SK-N-SH (cell line): ENCODE measurements at regions not wholly inside any gene's neighbourhood (a gene's known extent, or its start where the extent isn't known, plus 50 kb on each side); places are given as distances from the start of the nearest gene placed in this dataset.
"Not testable (repeated sequence)": the region's sequence is repeated elsewhere in the genome, so short reads cannot be mapped to it uniquely, and the experiment has no call there.

Source experiments
- CTCF ChIA-PET: fragments of 300-600, 350-600 bp; formaldehyde crosslinking; extraction: SDS; loops from one replicate; lab custom pipeline; 2021; lab: Yijun Ruan, JAX
- POLR2A ChIA-PET: fragments of 350-600 bp; sonication (Branson Sonifier 250); formaldehyde crosslinking; extraction: SDS; loops from one replicate; lab custom pipeline; 2020; ENCODE audit warnings: antibody characterized with exemption, inconsistent platforms; lab: Yijun Ruan, JAX
- DNase-seq: peaks from one replicate; pipeline ENCODE4 v3.0.0; 2012
- H2AFZ ChIP-seq: fragments of 200-600 bp; sonication (generic); 2 replicates; pipeline ENCODE4 v1.8.1; 2016; ENCODE audit warnings: antibody characterized with exemption, mild to moderate bottlenecking, low read depth
- H3F3A ChIP-seq: fragments of 200-600 bp; sonication (generic); replicated peaks from 2 replicates; pipeline ENCODE3; 2016; ENCODE audit warnings: antibody characterized with exemption, mild to moderate bottlenecking; ENCODE audit not compliant: insufficient read depth
- H3K27ac ChIP-seq, 2 experiments: fragments of 200-500 bp in 1 of 2; fragments of 200-600 bp in 1 of 2; sonication (Bioruptor generic) in 1 of 2; sonication (generic), shearing (Covaris generic) in 1 of 2; 2 replicates each; pipeline versions ENCODE4 v1.5.1 to v1.6.1; 2014 to 2016; ENCODE audit warnings: low read depth in 2 of 2, inconsistent platforms in 1 of 2, low read length in 1 of 2, mild to moderate bottlenecking in 1 of 2, mixed read lengths in 1 of 2
- H3K27me3 ChIP-seq: fragments of 200-600 bp; sonication (generic), shearing (Covaris generic); 2 replicates; pipeline ENCODE4 v1.6.1; 2016; ENCODE audit warnings: mixed run types; ENCODE audit not compliant: insufficient read depth
- H3K36me3 ChIP-seq, 2 experiments: fragments of 200-500 bp in 1 of 2; fragments of 200-600 bp in 1 of 2; sonication (Bioruptor generic) in 1 of 2; sonication (generic) in 1 of 2; replicated peaks in 1 of 2; 2 replicates each; pipeline versions ENCODE3 to v1.5.1; 2014 to 2016; ENCODE audit warnings: low read length in 1 of 2, mild to moderate bottlenecking in 1 of 2; ENCODE audit not compliant: insufficient read depth in 2 of 2, control insufficient read depth in 1 of 2
- H3K4me1 ChIP-seq, 2 experiments: fragments of 200-500 bp in 1 of 2; fragments of 200-600 bp in 1 of 2; sonication (Bioruptor generic) in 1 of 2; sonication (generic), shearing (Covaris generic) in 1 of 2; 2 replicates each; pipeline versions ENCODE4 v1.5.1 to v1.6.1; 2014 to 2016; ENCODE audit warnings: low read depth in 1 of 2, low read length in 1 of 2, mixed run types in 1 of 2; ENCODE audit not compliant: insufficient read depth in 2 of 2, control insufficient read depth in 1 of 2
- H3K4me2 ChIP-seq: fragments of 200-600 bp; sonication (generic), shearing (Covaris generic); 2 replicates; pipeline ENCODE4 v1.6.1; 2017; ENCODE audit warnings: mixed run types
- H3K4me3 ChIP-seq, 2 experiments: fragments of 200-500 bp in 1 of 2; fragments of 200-600 bp in 1 of 2; sonication (Bioruptor generic) in 1 of 2; sonication (generic), shearing (Covaris generic) in 1 of 2; 2 replicates each; pipeline versions ENCODE4 v1.5.1 to v1.8.1; 2014 to 2016; ENCODE audit warnings: low read depth in 2 of 2, inconsistent platforms in 1 of 2, low read length in 1 of 2, mild to moderate bottlenecking in 1 of 2, mixed read lengths in 1 of 2, moderate library complexity in 1 of 2
- H3K79me2 ChIP-seq: fragments of 200-600 bp; sonication (generic); 2 replicates; pipeline ENCODE4 v1.8.1; 2017; ENCODE audit warnings: mild to moderate bottlenecking; ENCODE audit not compliant: insufficient read depth
- H3K9ac ChIP-seq: fragments of 200-600 bp; sonication (generic); 2 replicates; pipeline ENCODE4 v1.6.1; 2017; ENCODE audit warnings: mixed run types
- H3K9me2 ChIP-seq: fragments of 200-600 bp; sonication (generic); 2 replicates; pipeline ENCODE4 v1.6.1; 2017; ENCODE audit warnings: mixed run types
- H3K9me3 ChIP-seq: fragments of 200-600 bp; sonication (generic); 2 replicates; pipeline ENCODE4 v1.6.1; 2017; ENCODE audit warnings: mixed run types, mild to moderate bottlenecking, moderate library complexity
- H4K20me1 ChIP-seq: fragments of 200-600 bp; sonication (generic); 2 replicates; pipeline ENCODE4 v1.6.1; 2017; ENCODE audit warnings: mild to moderate bottlenecking, mixed run types; ENCODE audit not compliant: insufficient read depth
- ELF1 ChIP-seq: IDR thresholded peaks from 2 replicates; pipeline ENCODE4 v1.4.0; 2012
- FOXJ3 ChIP-seq: sonication (generic); formaldehyde crosslinking; IDR thresholded peaks from 2 replicates; pipeline ENCODE4 v1.5.1; 2020; ENCODE audit warnings: mild to moderate bottlenecking, missing genetic modification reagents
- FOXM1 ChIP-seq: IDR thresholded peaks from 2 replicates; pipeline ENCODE4 v1.4.0; 2012; ENCODE audit warnings: low read depth, mild to moderate bottlenecking
- GATA2 ChIP-seq: sonication (generic); formaldehyde crosslinking; IDR thresholded peaks from 2 replicates; pipeline ENCODE4 v1.5.0; 2020; ENCODE audit warnings: mild to moderate bottlenecking, missing genetic modification reagents
- MXI1 ChIP-seq: IDR thresholded peaks from 2 replicates; pipeline ENCODE4 v1.6.1; 2012; ENCODE audit warnings: mild to moderate bottlenecking, low read depth, low read length, improper control_type of control experiment
- POLR2AphosphoS5 ChIP-seq: IDR thresholded peaks from 2 replicates; pipeline ENCODE4 v1.6.1; 2012; ENCODE audit warnings: low read depth, low read length
- RAD21 ChIP-seq: IDR thresholded peaks from 2 replicates; pipeline ENCODE4 v1.6.1; 2012; ENCODE audit warnings: mild to moderate bottlenecking, low read length
- RCOR1 ChIP-seq: fragments of 150-350 bp; IDR thresholded peaks from 2 replicates; pipeline ENCODE4 v1.6.1; 2017; ENCODE audit warnings: antibody characterized with exemption, low read length
- RFX5 ChIP-seq: IDR thresholded peaks from 2 replicates; pipeline ENCODE4 v1.6.1; 2012; ENCODE audit warnings: mild to moderate bottlenecking, improper control_type of control experiment, low read length
- RXRA ChIP-seq: IDR thresholded peaks from 2 replicates; pipeline ENCODE4 v1.4.0; 2012; ENCODE audit warnings: low read depth, mild to moderate bottlenecking, borderline replicate concordance
- SIN3A ChIP-seq: IDR thresholded peaks from 2 replicates; pipeline ENCODE4 v1.6.1; 2012; ENCODE audit warnings: low read depth, mild to moderate bottlenecking, low read length, moderate library complexity, borderline replicate concordance
- SMC3 ChIP-seq: IDR thresholded peaks from 2 replicates; pipeline ENCODE4 v1.6.1; 2012; ENCODE audit warnings: low read depth, low read length, improper control_type of control experiment
- TAF1 ChIP-seq: IDR thresholded peaks from 2 replicates; pipeline ENCODE4 v1.6.1; 2012; ENCODE audit warnings: low read depth, mild to moderate bottlenecking, low read length, moderate library complexity, borderline replicate concordance
- TCF12 ChIP-seq: IDR thresholded peaks from 2 replicates; pipeline ENCODE4 v1.4.0; 2012
- TEAD4 ChIP-seq: IDR thresholded peaks from 2 replicates; pipeline ENCODE4 v1.4.0; 2012; ENCODE audit warnings: mild to moderate bottlenecking, borderline replicate concordance; ENCODE audit not compliant: insufficient read depth
- WGBS: methylation state at CpG from one replicate; pipeline ENCODE4 v1.1.6; 2017; ENCODE audit warnings: low lambda C conversion rate; 5-methylcytosine and 5-hydroxymethylcytosine counted together
- TF ChIP-seq, protein P1 (sequence below): IDR thresholded peaks from 2 replicates; pipeline ENCODE4 v1.6.1; 2012; ENCODE audit warnings: mild to moderate bottlenecking, low read depth, low read length, moderate library complexity
- TF ChIP-seq, protein P2 (sequence below): fragments of 200-600 bp; sonication (generic); IDR thresholded peaks from 2 replicates; pipeline ENCODE4 v1.6.1; 2017; ENCODE audit warnings: antibody characterized with exemption, mild to moderate bottlenecking, moderate library complexity
- TF ChIP-seq, protein P3 (sequence below): fragments of 150-350 bp; IDR thresholded peaks from 2 replicates; pipeline ENCODE4 v1.6.1; 2017; ENCODE audit warnings: antibody characterized with exemption, low read length, low read depth, borderline replicate concordance
- TF ChIP-seq, protein P4 (sequence below): fragments of 150-350 bp; IDR thresholded peaks from 2 replicates; pipeline ENCODE4 v1.6.1; 2016; ENCODE audit warnings: mild to moderate bottlenecking, low read depth, low read length

DNA sequence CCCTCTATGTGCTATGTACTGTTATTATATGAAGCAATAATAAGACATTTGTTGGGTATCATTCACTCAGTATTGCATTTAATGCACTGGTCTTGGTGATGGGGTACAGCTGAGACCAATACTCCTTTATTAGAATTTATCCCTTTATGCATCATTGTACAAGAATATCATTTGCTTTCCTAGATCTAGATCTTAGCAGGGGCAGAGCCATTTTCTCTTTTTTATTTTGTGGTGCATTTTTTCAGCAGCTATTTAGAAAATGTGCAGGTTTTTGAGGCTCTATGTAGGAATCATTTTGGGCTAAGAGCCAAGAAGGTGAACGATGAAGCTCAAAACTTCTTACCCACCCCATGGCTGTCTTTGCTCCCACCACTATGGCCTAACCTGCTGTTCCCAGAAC is 114.2 kb downstream of the OR2B2 start:
- no peak overlapping the region for H3K4me2 ChIP-seq
- peaks cover 0 to 7% of the 10 kb centered on the region in 2 experiments; a peak in 2 of 4 replicates for H3K4me1 ChIP-seq
- H3F3A ChIP-seq = no peaks in the 10 kb centered on the region
- DNase-seq = no peak
- H3K36me3 ChIP-seq = no peaks in the 10 kb centered on the region
- H4K20me1 ChIP-seq = no peaks in the 10 kb centered on the region
- no peaks in the 10 kb centered on the region for H3K79me2 ChIP-seq
- TF ChIP-seq TCF12 (no peak), RFX5 (no peak), POLR2AphosphoS5 (no peak), SIN3A (no peak), GATA2 (CRISPR knock-in tag) (no peak), TEAD4 (no peak), RXRA (no peak), TAF1 (no peak), FOXJ3 (no peak), SMC3 (no peak), FOXM1 (no peak), RAD21 (no peak), ELF1 (no peak), MXI1 (no peak), RCOR1 (no peak)
- TF ChIP-seq, protein P1, sequence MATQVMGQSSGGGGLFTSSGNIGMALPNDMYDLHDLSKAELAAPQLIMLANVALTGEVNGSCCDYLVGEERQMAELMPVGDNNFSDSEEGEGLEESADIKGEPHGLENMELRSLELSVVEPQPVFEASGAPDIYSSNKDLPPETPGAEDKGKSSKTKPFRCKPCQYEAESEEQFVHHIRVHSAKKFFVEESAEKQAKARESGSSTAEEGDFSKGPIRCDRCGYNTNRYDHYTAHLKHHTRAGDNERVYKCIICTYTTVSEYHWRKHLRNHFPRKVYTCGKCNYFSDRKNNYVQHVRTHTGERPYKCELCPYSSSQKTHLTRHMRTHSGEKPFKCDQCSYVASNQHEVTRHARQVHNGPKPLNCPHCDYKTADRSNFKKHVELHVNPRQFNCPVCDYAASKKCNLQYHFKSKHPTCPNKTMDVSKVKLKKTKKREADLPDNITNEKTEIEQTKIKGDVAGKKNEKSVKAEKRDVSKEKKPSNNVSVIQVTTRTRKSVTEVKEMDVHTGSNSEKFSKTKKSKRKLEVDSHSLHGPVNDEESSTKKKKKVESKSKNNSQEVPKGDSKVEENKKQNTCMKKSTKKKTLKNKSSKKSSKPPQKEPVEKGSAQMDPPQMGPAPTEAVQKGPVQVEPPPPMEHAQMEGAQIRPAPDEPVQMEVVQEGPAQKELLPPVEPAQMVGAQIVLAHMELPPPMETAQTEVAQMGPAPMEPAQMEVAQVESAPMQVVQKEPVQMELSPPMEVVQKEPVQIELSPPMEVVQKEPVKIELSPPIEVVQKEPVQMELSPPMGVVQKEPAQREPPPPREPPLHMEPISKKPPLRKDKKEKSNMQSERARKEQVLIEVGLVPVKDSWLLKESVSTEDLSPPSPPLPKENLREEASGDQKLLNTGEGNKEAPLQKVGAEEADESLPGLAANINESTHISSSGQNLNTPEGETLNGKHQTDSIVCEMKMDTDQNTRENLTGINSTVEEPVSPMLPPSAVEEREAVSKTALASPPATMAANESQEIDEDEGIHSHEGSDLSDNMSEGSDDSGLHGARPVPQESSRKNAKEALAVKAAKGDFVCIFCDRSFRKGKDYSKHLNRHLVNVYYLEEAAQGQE = no peak
- TF ChIP-seq, protein P2, sequence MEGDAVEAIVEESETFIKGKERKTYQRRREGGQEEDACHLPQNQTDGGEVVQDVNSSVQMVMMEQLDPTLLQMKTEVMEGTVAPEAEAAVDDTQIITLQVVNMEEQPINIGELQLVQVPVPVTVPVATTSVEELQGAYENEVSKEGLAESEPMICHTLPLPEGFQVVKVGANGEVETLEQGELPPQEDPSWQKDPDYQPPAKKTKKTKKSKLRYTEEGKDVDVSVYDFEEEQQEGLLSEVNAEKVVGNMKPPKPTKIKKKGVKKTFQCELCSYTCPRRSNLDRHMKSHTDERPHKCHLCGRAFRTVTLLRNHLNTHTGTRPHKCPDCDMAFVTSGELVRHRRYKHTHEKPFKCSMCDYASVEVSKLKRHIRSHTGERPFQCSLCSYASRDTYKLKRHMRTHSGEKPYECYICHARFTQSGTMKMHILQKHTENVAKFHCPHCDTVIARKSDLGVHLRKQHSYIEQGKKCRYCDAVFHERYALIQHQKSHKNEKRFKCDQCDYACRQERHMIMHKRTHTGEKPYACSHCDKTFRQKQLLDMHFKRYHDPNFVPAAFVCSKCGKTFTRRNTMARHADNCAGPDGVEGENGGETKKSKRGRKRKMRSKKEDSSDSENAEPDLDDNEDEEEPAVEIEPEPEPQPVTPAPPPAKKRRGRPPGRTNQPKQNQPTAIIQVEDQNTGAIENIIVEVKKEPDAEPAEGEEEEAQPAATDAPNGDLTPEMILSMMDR = no peak
- TF ChIP-seq, protein P3, sequence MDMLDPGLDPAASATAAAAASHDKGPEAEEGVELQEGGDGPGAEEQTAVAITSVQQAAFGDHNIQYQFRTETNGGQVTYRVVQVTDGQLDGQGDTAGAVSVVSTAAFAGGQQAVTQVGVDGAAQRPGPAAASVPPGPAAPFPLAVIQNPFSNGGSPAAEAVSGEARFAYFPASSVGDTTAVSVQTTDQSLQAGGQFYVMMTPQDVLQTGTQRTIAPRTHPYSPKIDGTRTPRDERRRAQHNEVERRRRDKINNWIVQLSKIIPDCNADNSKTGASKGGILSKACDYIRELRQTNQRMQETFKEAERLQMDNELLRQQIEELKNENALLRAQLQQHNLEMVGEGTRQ = no peak
- TF ChIP-seq, protein P4, sequence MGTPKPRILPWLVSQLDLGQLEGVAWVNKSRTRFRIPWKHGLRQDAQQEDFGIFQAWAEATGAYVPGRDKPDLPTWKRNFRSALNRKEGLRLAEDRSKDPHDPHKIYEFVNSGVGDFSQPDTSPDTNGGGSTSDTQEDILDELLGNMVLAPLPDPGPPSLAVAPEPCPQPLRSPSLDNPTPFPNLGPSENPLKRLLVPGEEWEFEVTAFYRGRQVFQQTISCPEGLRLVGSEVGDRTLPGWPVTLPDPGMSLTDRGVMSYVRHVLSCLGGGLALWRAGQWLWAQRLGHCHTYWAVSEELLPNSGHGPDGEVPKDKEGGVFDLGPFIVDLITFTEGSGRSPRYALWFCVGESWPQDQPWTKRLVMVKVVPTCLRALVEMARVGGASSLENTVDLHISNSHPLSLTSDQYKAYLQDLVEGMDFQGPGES = no peak
- TF ChIP-seq, all 33 proteins: peak for 0
- Histone ChIP-seq H3K27ac (no peak overlapping the region), H3K9me3 (no peaks in the 10 kb centered on the region), H3K9ac (no peak overlapping the region), H2AFZ (no peak overlapping the region), H3K27me3 (no peaks in the 10 kb centered on the region), H3K9me2 (no peaks in the 10 kb centered on the region), H3K4me3 (no peak overlapping the region)
- ChIA-PET CTCF (interaction anchor here (0.9 to 5.3 kb wide), 8 partner anchors 10 to 636 kb away, joined by 3 to 33 read pairs (median 6); a partner anchor contains a TSS), POLR2A (interaction anchor here (0.9 to 2.0 kb wide), 3 partner anchors 9 to 651 kb away, joined by 3 to 6 read pairs (median 4); a partner anchor contains a TSS)
- 69% methylated on average over 1 of the region's 1 CpG for WGBS

DNA sequence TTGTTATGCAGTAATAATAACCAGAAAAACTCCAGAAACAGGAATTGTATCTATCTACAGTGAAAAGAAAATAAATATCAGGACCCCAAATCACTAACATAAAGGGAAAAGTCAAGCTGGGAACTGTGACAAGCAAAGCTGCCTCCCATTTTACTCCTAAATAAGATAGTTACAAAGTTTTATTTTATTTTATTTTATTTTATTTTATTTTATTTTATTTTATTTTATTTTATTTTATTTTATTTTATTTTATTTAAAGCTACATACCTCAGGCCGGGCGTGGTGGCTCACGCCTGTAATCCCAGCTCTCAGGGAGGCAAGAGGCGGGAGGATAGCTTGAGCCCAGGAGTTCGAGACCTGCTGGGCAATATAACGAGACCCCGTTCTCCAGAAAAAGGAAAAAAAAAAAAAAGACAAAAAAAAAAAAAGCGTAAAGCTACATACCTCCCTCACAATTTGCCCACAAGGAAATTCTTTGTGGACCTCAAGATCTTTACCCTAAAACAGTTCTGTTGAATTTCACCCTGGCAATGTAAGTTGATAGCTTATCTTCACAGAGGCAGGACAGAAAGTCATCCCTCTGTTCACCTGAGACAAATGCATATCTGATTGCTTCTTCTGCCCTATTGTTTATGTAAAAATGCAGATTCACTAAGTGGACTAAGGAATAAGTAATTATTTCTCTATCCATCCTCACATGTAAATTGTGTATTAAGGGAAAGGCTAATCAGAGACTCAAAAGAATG is 115.3 kb downstream of the OR2B2 start:
- not testable (repeated sequence) for H3K4me2 ChIP-seq, H3K79me2 ChIP-seq, H3F3A ChIP-seq, H3K27ac ChIP-seq, H3K9me2 ChIP-seq, H3K4me3 ChIP-seq, H3K9ac ChIP-seq, H4K20me1 ChIP-seq, H3K27me3 ChIP-seq, H3K9me3 ChIP-seq, DNase-seq, H3K36me3 ChIP-seq
- 0 out of 2 replicates have a peak overlapping the region, but pooled peaks have one; percentile 50 for H2AFZ ChIP-seq
- ChIA-PET POLR2A (interaction anchor here (2.1 kb wide), 1 partner anchor 11 kb away, joined by 9 read pairs; a partner anchor contains a TSS), CTCF (interaction anchor here (0.6 to 5.3 kb wide), 21 partner anchors 10 to 1207 kb away, joined by 3 to 53 read pairs (median 6); a partner anchor contains a TSS)
- 97% methylated on average over 8 of the region's 8 CpGs for WGBS
- H3K4me1 ChIP-seq = peaks cover 0 to 12% of the 10 kb centered on the region in 2 experiments; a peak in 2 of 4 replicates
